RWPE1 (cell line): ENCODE measurements at regions not wholly inside any gene's neighbourhood (a gene's known extent, or its start where the extent isn't known, plus 50 kb on each side); places are given as distances from the start of the nearest gene placed in this dataset.

Experiments
- CTCF ChIA-PET: fragments of 350-600 bp; sonication (Branson Sonifier 250); formaldehyde crosslinking; extraction: SDS; loops from one replicate; lab custom pipeline; 2021; lab: Yijun Ruan, JAX
- POLR2A ChIA-PET: fragments of 400-600 bp; formaldehyde crosslinking; extraction: SDS; loops from one replicate; lab custom pipeline; 2020; ENCODE audit warnings: antibody characterized with exemption; ENCODE audit not compliant: low non-redundant PET; lab: Yijun Ruan, JAX
- DNase-seq: peaks from one replicate; pipeline ENCODE4 v3.0.0; 2012; ENCODE audit warnings: low spot score
- H3K27ac ChIP-seq: fragments of 450-650 bp; 2 replicates; pipeline ENCODE4 v1.5.1; 2017
- TF ChIP-seq, protein P1 (sequence below): fragments of 450-650 bp; conservative IDR thresholded peaks from 2 replicates; pipeline ENCODE4 v1.5.1; 2017; ENCODE audit warnings: low read depth, mild to moderate bottlenecking

GRCh38 chr14:28020112-28020511 is 746.5 kb upstream of the FOXG1 start:
- POLR2A ChIA-PET = no interaction called here
- no peak for DNase-seq

GRCh38 chr14:28023853-28024252 is 742.7 kb upstream of the FOXG1 start:
- H3K27ac ChIP-seq = no peak overlapping the region
- ChIA-PET POLR2A (no interaction called here), CTCF (no interaction called here)
- TF ChIP-seq, protein P1, sequence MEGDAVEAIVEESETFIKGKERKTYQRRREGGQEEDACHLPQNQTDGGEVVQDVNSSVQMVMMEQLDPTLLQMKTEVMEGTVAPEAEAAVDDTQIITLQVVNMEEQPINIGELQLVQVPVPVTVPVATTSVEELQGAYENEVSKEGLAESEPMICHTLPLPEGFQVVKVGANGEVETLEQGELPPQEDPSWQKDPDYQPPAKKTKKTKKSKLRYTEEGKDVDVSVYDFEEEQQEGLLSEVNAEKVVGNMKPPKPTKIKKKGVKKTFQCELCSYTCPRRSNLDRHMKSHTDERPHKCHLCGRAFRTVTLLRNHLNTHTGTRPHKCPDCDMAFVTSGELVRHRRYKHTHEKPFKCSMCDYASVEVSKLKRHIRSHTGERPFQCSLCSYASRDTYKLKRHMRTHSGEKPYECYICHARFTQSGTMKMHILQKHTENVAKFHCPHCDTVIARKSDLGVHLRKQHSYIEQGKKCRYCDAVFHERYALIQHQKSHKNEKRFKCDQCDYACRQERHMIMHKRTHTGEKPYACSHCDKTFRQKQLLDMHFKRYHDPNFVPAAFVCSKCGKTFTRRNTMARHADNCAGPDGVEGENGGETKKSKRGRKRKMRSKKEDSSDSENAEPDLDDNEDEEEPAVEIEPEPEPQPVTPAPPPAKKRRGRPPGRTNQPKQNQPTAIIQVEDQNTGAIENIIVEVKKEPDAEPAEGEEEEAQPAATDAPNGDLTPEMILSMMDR = no peak
- no peak for DNase-seq

More at GRCh38 chr14:28020112-28020511, 746.5 kb upstream of the FOXG1 start:
- TF ChIP-seq, protein P1 = no peak
- no peak overlapping the region for H3K27ac ChIP-seq
- CTCF ChIA-PET = no interaction called here

DNA sequence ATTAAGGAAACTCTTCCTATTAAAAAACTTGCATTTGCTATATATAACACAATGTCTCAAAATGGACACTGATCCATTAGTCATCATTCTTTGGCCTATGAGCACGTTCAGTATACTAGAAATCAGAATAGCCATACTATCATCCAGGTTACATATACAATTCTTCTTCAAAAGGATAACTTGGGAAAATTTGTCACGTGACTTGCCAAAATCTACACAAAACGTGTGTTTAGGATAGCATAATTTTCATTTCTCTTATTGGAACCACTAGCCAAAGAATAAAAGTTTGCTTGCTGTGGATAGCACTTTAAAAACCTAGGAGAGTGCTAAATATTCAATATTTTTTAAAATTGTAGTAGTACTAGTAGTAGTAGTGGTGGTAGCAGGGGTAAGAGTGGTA is 714.3 kb upstream of the FOXG1 start:
- TF ChIP-seq, protein P1 = no peak
- ChIA-PET POLR2A (no interaction called here), CTCF (interaction anchor here (0.7 kb wide), 1 partner anchor 825 kb away, joined by 3 read pairs; no protein-coding TSS in a partner anchor)
- H3K27ac ChIP-seq = no peak overlapping the region
- no peak for DNase-seq

GRCh38 chr14:28055008-28055407 is 711.6 kb upstream of the FOXG1 start:
- no peak for DNase-seq
- TF ChIP-seq, protein P1 = no peak
- ChIA-PET POLR2A (no interaction called here), CTCF (no interaction called here)
- no peak overlapping the region for H3K27ac ChIP-seq

GRCh38 chr14:28057359-28058296 is 709.0 kb upstream of the FOXG1 start:
- no peak overlapping the region for H3K27ac ChIP-seq
- DNase-seq = no peak
- TF ChIP-seq, protein P1 = no peak
- POLR2A ChIA-PET = no interaction called here
- CTCF ChIA-PET = no interaction called here

- ChIA-PET POLR2A (no interaction called here), CTCF (interaction anchor here (0.7 kb wide), 1 partner anchor 34 kb away, joined by 4 read pairs; no protein-coding TSS in a partner anchor)
- DNase-seq = no peak
- no peak overlapping the region for H3K27ac ChIP-seq
- TF ChIP-seq, protein P1 = no peak
These were observed 707.3 kb upstream of the FOXG1 start for GRCh38 chr14:28059254-28059653.
